GM23248 (cell line): ENCODE measurements at regions not wholly inside any gene's neighbourhood (a gene's known extent, or its start where the extent isn't known, plus 50 kb on each side); places are given as distances from the start of the nearest gene placed in this dataset.
"Not testable (repeated sequence)": the region's sequence is repeated elsewhere in the genome, so short reads cannot be mapped to it uniquely, and the experiment has no call there.

Source experiments
- EZH2 ChIP-seq: fragments of 200-600 bp; sonication (generic); IDR thresholded peaks from 2 replicates; pipeline ENCODE4 v1.6.1; 2018; ENCODE audit warnings: antibody characterized with exemption, mild to moderate bottlenecking; ENCODE audit not compliant: insufficient read depth, poor library complexity, severe bottlenecking
- EZH2phosphoT487 ChIP-seq: fragments of 200-600 bp; sonication (generic); IDR thresholded peaks from 2 replicates; pipeline ENCODE4 v1.6.1; 2018; ENCODE audit warnings: antibody characterized with exemption, moderate library complexity, mild to moderate bottlenecking, low read depth; ENCODE audit not compliant: insufficient read depth

DNA sequence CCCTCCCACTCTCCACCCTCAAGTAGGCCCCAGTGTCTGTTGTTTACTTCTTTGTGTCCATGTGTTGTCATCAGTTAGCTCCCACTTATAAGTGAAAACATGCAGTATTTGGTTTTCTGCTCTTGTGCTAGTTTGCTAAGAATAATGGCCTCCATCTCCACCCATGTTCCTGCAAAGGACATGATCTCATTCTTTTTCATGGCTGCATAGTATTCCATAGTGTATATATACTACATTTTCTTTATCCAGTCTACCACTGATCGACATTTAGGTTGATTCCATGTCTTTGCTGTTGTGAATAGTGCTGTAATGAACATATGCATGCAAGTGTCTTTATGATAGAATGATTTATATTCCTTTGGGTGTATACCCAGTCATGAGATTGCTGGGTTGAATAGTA is 116.0 kb downstream of the TDRD15 start:
- not testable (repeated sequence) for TF ChIP-seq EZH2, EZH2phosphoT487
